ENCODE measurements at regions not wholly inside any gene's neighbourhood (a gene's known extent, or its start where the extent isn't known, plus 50 kb on each side); places are given as distances from the start of the nearest gene placed in this dataset.

GRCh38 chr3:17845026-17845812, 102.8 kb upstream of the TBC1D5 start:
- in situ Hi-C loops (cut with MboI): no loop called here
- DNase-seq: peak; percentile 68

GRCh38 chr3:17844236-17844635, 101.8 kb upstream of the TBC1D5 start:
- no peaks in the 10 kb centered on the region for H3K36me3 ChIP-seq (ENCODE audit: low read depth)

More at GRCh38 chr3:17845026-17845812, 102.8 kb upstream of the TBC1D5 start:
- Histone ChIP-seq H3K9me2 (ENCODE audit: insufficient read depth) (no peaks in the 10 kb centered on the region), H3K27me3 (replicated peaks; ENCODE audit: insufficient read depth) (no peaks in the 10 kb centered on the region), H3K9ac (no peak overlapping the region), H3K4me3 (no peak overlapping the region), H3K36me3 (ENCODE audit: low read depth) (no peaks in the 10 kb centered on the region), H3K4me1 (ENCODE audit: insufficient read depth) (peaks cover 16% of the 10 kb centered on the region), H4K20me1 (ENCODE audit: insufficient read depth) (no peaks in the 10 kb centered on the region), H3K4me2 (ENCODE audit: unreplicated experiment) (no peak overlapping the region), H3K79me2 (ENCODE audit: insufficient read depth) (no peaks in the 10 kb centered on the region), H3K27ac (no peak overlapping the region), H3K9me3 (ENCODE audit: low read depth) (no peaks in the 10 kb centered on the region), H2AFZ (no peak overlapping the region), H3F3A (ENCODE audit: insufficient read depth) (no peaks in the 10 kb centered on the region; the same call in 1 of the 2 replicates)
- TF ChIP-seq EZH2phosphoT487 (IDR thresholded peaks at IDR 0.05; ENCODE audit: insufficient read depth, low read depth) (no peak), EZH2 (IDR thresholded peaks at IDR 0.05; ENCODE audit: insufficient read depth, poor library complexity, severe bottlenecking) (no peak)
- WGBS, 2 experiments (ENCODE audit: low coverage in 1 of 2, low lambda C conversion rate in 2 of 2, missing lambda C conversion rate in 2 of 2): 33 to 36% methylated on average over 5 of the region's 5 CpGs

DNA sequence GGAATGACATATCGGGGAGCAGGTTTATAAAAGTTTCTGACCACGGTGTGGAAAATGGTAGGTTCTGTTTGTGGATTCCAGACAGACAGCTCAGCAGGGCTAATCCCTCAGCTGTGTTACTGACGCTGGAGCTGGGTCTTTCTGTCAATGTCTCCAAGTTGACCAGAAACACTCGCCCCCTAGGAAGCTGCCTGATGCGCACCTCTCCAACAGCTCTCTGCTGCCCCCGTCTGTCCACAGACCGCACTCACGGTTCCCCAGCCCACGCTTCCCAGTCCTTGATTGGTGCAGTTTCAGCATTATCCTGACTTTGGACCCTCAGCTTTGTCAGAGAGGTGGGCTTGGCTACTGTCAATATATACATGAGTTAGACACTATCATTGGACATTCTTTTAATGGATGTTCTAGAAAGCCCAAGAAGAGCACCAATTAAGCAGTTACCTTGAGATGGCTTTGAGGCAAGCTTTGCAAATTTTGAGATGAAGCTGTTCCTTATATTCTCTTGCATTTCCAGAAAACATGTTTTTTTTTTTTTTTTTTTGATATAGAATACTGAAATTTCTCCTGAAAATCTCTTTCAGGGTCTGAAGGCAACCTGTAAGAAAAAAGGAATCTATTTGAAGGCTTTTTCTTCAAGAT, 98.9 kb upstream of the TBC1D5 start:
- Histone ChIP-seq H3K4me3 (no peak overlapping the region), H3K9me3 (ENCODE audit: low read depth) (no peaks in the 10 kb centered on the region), H3K27ac (no peak overlapping the region), H3K36me3 (ENCODE audit: low read depth) (no peaks in the 10 kb centered on the region), H3K9me2 (ENCODE audit: insufficient read depth) (no peaks in the 10 kb centered on the region), H4K20me1 (ENCODE audit: insufficient read depth) (no peaks in the 10 kb centered on the region), H3K4me1 (ENCODE audit: insufficient read depth) (peaks cover 12% of the 10 kb centered on the region), H2AFZ (0 out of 2 replicates have a peak overlapping the region, but pooled peaks have one; percentile 31), H3K4me2 (ENCODE audit: unreplicated experiment) (peak overlapping the region; percentile 45), H3K27me3 (replicated peaks; ENCODE audit: insufficient read depth) (no peaks in the 10 kb centered on the region), H3K9ac (no peak overlapping the region), H3K79me2 (ENCODE audit: insufficient read depth) (no peaks in the 10 kb centered on the region), H3F3A (ENCODE audit: insufficient read depth) (no peaks in the 10 kb centered on the region)
- DNase-seq: peak; percentile 76
- in situ Hi-C loops (cut with MboI): no loop called here
- no peak for TF ChIP-seq EZH2phosphoT487 (IDR thresholded peaks at IDR 0.05; ENCODE audit: insufficient read depth, low read depth)
- TF ChIP-seq EZH2 (IDR thresholded peaks at IDR 0.05; ENCODE audit: insufficient read depth, poor library complexity, severe bottlenecking): no peak
- 9 to 13% methylated on average over 9 of the region's 9 CpGs for WGBS, 2 experiments (ENCODE audit: low coverage in 1 of 2, low lambda C conversion rate in 2 of 2, missing lambda C conversion rate in 2 of 2)

More at GRCh38 chr3:17844236-17844635, 101.8 kb upstream of the TBC1D5 start:
- Histone ChIP-seq H4K20me1 (ENCODE audit: insufficient read depth) (no peaks in the 10 kb centered on the region), H3K27ac (no peak overlapping the region), H3K9me3 (ENCODE audit: low read depth) (no peaks in the 10 kb centered on the region), H3K27me3 (replicated peaks; ENCODE audit: insufficient read depth) (no peaks in the 10 kb centered on the region), H3K9me2 (ENCODE audit: insufficient read depth) (no peaks in the 10 kb centered on the region), H3F3A (ENCODE audit: insufficient read depth) (no peaks in the 10 kb centered on the region), H3K9ac (no peak overlapping the region), H2AFZ (no peak overlapping the region), H3K4me3 (no peak overlapping the region), H3K4me1 (ENCODE audit: insufficient read depth) (peaks cover 15% of the 10 kb centered on the region), H3K79me2 (ENCODE audit: insufficient read depth) (no peaks in the 10 kb centered on the region), H3K4me2 (ENCODE audit: unreplicated experiment) (no peak overlapping the region)
- DNase-seq: no peak
- in situ Hi-C loops (cut with MboI): no loop called here
- 81 to 91% methylated on average over 3 of the region's 3 CpGs for WGBS, 2 experiments (ENCODE audit: low coverage in 1 of 2, low lambda C conversion rate in 2 of 2, missing lambda C conversion rate in 2 of 2)
- TF ChIP-seq EZH2phosphoT487 (IDR thresholded peaks at IDR 0.05; ENCODE audit: insufficient read depth, low read depth): no peak

DNA sequence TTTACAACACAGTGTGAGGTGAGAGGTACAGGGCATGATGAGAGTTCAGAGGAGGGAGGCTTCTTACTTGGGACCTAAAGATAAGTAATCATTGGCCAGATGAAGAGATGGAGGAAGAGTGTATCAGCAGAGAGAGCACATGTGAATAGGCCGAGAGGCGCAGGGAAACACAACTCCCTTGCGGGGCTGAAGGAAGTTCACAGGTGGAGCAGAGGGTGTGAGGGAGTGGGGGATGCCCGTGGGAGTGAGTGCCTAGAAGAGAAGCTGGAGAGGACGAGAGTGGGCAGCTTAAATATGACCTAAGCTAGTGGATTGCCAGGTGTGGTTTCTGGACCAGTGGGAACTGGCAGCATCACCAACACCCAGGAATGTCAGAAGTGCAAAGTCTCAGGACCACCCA, 98.2 kb upstream of the TBC1D5 start:
- H3K36me3 ChIP-seq (ENCODE audit: low read depth): no peaks in the 10 kb centered on the region
- no peak overlapping the region for H3K4me3 ChIP-seq
- no peak overlapping the region for H2AFZ ChIP-seq
- H3K27me3 ChIP-seq (replicated peaks; ENCODE audit: insufficient read depth): no peaks in the 10 kb centered on the region
- no peak overlapping the region for H3K27ac ChIP-seq
- DNase-seq: no peak
- H3K4me2 ChIP-seq (ENCODE audit: unreplicated experiment): no peak overlapping the region
- no peaks in the 10 kb centered on the region for H3K9me2 ChIP-seq (ENCODE audit: insufficient read depth)
- no peaks in the 10 kb centered on the region for H3K79me2 ChIP-seq (ENCODE audit: insufficient read depth)
- 78 to 81% methylated on average over 5 of the region's 5 CpGs for WGBS, 2 experiments (ENCODE audit: low coverage in 1 of 2, low lambda C conversion rate in 2 of 2, missing lambda C conversion rate in 2 of 2)
- peaks cover 10% of the 10 kb centered on the region for H3K4me1 ChIP-seq (ENCODE audit: insufficient read depth)
- in situ Hi-C loops (cut with MboI): no loop called here
- no peaks in the 10 kb centered on the region for H3F3A ChIP-seq (ENCODE audit: insufficient read depth)
- H3K9ac ChIP-seq: no peak overlapping the region
- no peaks in the 10 kb centered on the region for H3K9me3 ChIP-seq (ENCODE audit: low read depth)
- TF ChIP-seq EZH2phosphoT487 (IDR thresholded peaks at IDR 0.05; ENCODE audit: insufficient read depth, low read depth) (no peak), EZH2 (IDR thresholded peaks at IDR 0.05; ENCODE audit: insufficient read depth, poor library complexity, severe bottlenecking) (no peak)
- H4K20me1 ChIP-seq (ENCODE audit: insufficient read depth): no peaks in the 10 kb centered on the region
